Peyer's patch (tissue), 4 donors: ENCODE measurements at regions not wholly inside any gene's neighbourhood (a gene's known extent, or its start where the extent isn't known, plus 50 kb on each side); places are given as distances from the start of the nearest gene placed in this dataset.

Experiments
- POLR2A ChIP-seq, 2 donors: fragments of 450-650 bp; IDR thresholded peaks; one replicate each; pipeline ENCODE4 v1.5.1; 2017; ENCODE audit warnings: antibody characterized with exemption in 2 of 2, mild to moderate bottlenecking in 2 of 2, moderate library complexity in 2 of 2
- TF ChIP-seq, protein P1 (sequence below), 6 experiments: fragments of 450-650 bp in 4 of 6; fragments of 200-600 bp in 2 of 6; sonication (generic) in 1 of 6; IDR thresholded peaks; one replicate each; pipeline ENCODE4 v1.5.1; 2017 to 2019; ENCODE audit warnings: antibody characterized with exemption in 6 of 6, mild to moderate bottlenecking in 3 of 6, moderate library complexity in 1 of 6

GRCh38 chr16:86895606-86896005, 317.3 kb downstream of the FOXL1 start:
- no peak for TF ChIP-seq POLR2A (IDR thresholded peaks at IDR 0.05)
- TF ChIP-seq, protein P1, sequence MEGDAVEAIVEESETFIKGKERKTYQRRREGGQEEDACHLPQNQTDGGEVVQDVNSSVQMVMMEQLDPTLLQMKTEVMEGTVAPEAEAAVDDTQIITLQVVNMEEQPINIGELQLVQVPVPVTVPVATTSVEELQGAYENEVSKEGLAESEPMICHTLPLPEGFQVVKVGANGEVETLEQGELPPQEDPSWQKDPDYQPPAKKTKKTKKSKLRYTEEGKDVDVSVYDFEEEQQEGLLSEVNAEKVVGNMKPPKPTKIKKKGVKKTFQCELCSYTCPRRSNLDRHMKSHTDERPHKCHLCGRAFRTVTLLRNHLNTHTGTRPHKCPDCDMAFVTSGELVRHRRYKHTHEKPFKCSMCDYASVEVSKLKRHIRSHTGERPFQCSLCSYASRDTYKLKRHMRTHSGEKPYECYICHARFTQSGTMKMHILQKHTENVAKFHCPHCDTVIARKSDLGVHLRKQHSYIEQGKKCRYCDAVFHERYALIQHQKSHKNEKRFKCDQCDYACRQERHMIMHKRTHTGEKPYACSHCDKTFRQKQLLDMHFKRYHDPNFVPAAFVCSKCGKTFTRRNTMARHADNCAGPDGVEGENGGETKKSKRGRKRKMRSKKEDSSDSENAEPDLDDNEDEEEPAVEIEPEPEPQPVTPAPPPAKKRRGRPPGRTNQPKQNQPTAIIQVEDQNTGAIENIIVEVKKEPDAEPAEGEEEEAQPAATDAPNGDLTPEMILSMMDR (IDR thresholded peaks at IDR 0.05), result no peak
